SK-MEL-5 (cell line): ENCODE measurements at regions not wholly inside any gene's neighbourhood (a gene's known extent, or its start where the extent isn't known, plus 50 kb on each side); places are given as distances from the start of the nearest gene placed in this dataset.
A peak's percentile ranks its signal among the peaks of the same experiment; 100 is the strongest.

Experiments
- DNase-seq: peaks from one replicate; pipeline ENCODE4 v3.0.0-alpha.2; 2016; ENCODE audit warnings: low read depth, low spot score
- in situ Hi-C: cut with HindIII; loops from 2 replicates; pipeline ENCODE4 v1.10.0; 2016; ENCODE audit warnings: low sequenced_read_pairs, high pct_unique_total_duplicates, low pct_unique_long_range_greater_than_20kb

DNA sequence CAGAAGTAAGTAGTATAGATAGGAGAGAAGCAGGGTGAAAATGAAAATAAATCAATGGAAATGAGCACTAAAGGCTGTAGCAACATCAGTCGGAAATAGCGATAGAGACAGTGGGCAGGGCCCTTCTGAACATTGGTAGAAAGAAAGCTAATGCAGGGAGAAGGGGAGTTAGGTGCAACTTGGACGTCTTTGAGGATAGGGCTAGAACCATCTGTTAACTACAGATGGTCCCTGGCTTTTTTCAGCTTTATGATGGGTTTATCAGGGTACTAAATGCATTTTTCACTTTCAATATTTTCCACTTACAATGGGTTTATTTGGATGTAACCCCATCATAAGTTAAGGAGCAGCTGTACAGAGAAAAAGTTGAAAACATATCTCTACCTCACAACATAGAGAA lies 72.8 kb upstream of the CNR1 start:
- in situ Hi-C loops = no loop called here
- no peak for DNase-seq

- in situ Hi-C loops = no loop called here
- peak; percentile 77 for DNase-seq
Measured at GRCh38 chr6:88238065-88238464, 71.9 kb upstream of the CNR1 start.

DNA sequence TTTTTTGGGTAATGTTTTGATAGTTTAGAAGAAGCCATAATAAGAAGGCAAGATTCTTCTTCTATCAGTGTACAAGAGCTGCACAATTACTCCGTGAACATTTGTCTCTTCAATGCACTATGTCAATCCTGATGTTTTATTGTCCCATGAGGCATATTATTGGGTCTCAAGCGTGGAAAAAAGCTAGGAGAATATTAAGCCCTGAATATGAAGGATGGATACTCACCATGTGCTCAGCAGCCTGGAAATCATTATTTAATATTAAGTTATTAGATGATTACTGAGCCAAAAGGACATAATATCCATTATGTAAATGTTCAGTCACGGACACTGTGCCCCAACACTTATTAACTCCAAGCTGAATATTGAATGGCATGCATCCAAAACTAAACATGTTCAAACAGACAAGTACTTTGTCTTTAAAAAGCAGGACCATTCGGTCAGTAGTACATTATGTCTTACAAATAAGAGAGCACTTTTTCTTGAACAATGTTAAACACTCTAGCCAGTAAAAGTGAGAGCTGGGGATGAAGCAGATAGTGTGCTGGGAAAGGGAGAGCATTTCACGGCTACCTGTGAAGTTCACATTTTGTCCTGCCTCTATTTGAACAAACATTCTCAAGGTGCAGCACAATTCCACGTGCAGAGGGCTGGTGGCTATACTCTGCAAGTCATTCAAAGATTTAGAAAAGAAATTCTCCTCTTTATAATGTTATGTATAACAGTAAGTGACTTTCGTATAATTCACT lies 70.6 kb upstream of the CNR1 start:
- in situ Hi-C loops = no loop called here
- no peak for DNase-seq

DNA sequence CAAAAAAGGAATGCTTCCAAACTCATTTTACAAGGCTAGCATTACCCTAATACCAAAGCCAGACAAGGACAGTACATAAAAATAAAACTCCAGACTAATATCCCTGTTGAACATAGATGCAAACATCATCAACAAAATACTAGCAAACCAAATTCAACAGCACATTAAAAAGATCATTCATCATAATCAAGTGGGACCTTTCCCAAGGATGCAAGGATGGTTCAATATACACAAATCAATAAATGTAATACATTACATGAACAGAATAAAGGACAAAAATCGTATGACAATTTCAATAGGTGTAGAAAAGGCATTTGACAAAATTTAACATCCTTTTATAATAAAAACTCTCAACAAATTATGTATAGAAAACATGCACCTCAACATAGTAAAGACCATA lies 66.6 kb upstream of the CNR1 start:
- DNase-seq = no peak
- in situ Hi-C loops = no loop called here

- in situ Hi-C loops = no loop called here
Measured at GRCh38 chr6:88223298-88223697, 57.2 kb upstream of the CNR1 start.

GRCh38 chr6:88220493-88220892 lies 54.3 kb upstream of the CNR1 start:
- in situ Hi-C loops = no loop called here
- peak; percentile 15 for DNase-seq

More at GRCh38 chr6:88223298-88223697, 57.2 kb upstream of the CNR1 start:
- DNase-seq = no peak

DNA sequence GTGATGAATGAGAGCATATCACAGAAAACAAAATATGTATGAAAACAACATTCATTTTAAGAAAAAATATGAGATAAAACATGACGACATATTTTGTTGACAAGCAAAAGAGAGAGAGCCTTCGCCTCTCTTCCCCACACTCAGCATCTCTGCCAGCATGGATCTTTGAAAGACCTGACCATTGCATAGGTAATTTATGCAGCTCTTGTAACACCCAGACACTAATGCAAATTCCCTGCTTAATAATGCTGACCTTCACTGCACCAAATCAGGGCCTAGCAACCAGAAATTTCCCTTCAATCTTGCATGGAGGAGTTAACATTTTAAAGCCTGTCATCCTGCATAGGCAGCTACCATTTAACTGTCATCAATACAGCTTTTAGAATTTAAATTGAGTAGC lies 50.0 kb upstream of the CNR1 start:
- in situ Hi-C loops = no loop called here
- DNase-seq = no peak
